ENCODE measurements at regions not wholly inside any gene's neighbourhood (a gene's known extent, or its start where the extent isn't known, plus 50 kb on each side); places are given as distances from the start of the nearest gene placed in this dataset.

DNA sequence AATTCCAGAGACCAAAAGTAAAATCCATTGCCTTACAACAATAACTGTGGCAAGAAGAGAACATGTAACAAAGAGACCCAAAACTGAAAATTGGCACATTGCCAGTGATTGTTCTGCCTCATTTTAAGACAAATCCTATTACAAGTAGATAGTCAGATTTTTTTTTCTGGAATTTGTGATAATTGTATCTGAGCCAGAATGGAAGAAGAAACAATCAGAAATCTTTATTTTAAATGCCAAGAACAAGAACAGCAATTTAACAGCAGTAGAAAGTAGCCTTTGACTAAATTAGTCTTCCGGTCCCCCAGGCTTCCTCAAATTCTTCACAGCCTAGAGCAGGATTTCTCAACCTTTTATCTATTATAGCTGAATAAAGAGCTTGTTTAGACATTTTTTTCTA, 106.7 kb upstream of the PTPN3 start:
- Histone ChIP-seq H3K9me3 (no peaks in the 10 kb centered on the region), H3K4me3 (no peak overlapping the region), H3K4me1 (peaks cover 0 to 28% (median 0%) of the 10 kb centered on the region in 3 donors), H3K27me3 (no peaks in the 10 kb centered on the region), H3K36me3 (no peaks in the 10 kb centered on the region), H3K27ac (no peak overlapping the region)
- intact Hi-C loops (cut with DNase I) = no loop called here
- TF ChIP-seq, protein P1, sequence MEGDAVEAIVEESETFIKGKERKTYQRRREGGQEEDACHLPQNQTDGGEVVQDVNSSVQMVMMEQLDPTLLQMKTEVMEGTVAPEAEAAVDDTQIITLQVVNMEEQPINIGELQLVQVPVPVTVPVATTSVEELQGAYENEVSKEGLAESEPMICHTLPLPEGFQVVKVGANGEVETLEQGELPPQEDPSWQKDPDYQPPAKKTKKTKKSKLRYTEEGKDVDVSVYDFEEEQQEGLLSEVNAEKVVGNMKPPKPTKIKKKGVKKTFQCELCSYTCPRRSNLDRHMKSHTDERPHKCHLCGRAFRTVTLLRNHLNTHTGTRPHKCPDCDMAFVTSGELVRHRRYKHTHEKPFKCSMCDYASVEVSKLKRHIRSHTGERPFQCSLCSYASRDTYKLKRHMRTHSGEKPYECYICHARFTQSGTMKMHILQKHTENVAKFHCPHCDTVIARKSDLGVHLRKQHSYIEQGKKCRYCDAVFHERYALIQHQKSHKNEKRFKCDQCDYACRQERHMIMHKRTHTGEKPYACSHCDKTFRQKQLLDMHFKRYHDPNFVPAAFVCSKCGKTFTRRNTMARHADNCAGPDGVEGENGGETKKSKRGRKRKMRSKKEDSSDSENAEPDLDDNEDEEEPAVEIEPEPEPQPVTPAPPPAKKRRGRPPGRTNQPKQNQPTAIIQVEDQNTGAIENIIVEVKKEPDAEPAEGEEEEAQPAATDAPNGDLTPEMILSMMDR (IDR thresholded peaks at IDR 0.05) = no peak
- TF ChIP-seq POLR2A (IDR thresholded peaks at IDR 0.05) = no peak
- no peak for DNase-seq
- WGBS, 2 donors = 40 to 43% methylated on average over 1 of the region's 1 CpG

- Histone ChIP-seq H3K27ac (no peak overlapping the region), H3K4me1 (peaks cover 0 to 8% (median 0%) of the 10 kb centered on the region in 3 donors), H3K27me3 (peaks cover 0 to 2% (median 0%) of the 10 kb centered on the region in 4 donors), H3K4me3 (no peak overlapping the region), H3K9me3 (no peaks in the 10 kb centered on the region), H3K36me3 (no peaks in the 10 kb centered on the region)
- DNase-seq = no peak
- intact Hi-C loops (cut with DNase I) = no loop called here
- TF ChIP-seq, protein P1 (IDR thresholded peaks at IDR 0.05) = no peak
- WGBS, 2 donors = 93 to 100% methylated on average over 1 of the region's 1 CpG
Measured at GRCh38 chr9:109609060-109609459, 111.0 kb upstream of the PTPN3 start.

DNA sequence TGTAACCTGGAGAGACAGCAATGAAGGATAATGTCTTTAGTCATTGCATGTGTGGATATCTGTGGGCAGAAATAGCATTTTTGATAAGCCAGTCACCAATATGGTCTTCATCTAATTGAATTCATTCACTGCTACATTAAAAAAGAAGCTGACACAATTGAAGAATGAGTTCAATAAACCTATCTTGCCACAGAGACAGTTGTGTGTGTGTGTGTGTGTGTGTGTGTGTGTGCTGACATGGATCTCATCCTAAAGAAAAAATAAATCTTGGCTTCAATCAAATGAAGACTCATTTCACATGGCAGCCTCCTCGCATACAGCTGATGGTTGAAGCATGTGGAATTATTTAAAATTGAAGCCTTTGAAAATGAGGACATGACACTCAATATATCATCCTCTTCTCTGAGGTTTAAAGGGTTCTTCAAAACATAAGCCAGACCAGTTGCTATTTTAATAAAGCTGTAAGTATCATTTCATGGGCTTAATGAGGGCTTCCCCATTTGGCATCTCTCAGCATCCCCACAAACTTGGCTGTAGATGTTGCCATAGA, 118.5 kb upstream of the PTPN3 start:
- TF ChIP-seq, protein P1 (IDR thresholded peaks at IDR 0.05) = no peak
- TF ChIP-seq POLR2A (IDR thresholded peaks at IDR 0.05) = no peak
- intact Hi-C loops (cut with DNase I) = no loop called here
- Histone ChIP-seq H3K27me3 (peaks cover 0 to 29% (median 0%) of the 10 kb centered on the region in 4 donors), H3K4me3 (no peak overlapping the region), H3K4me1 (no peaks in the 10 kb centered on the region), H3K36me3 (no peaks in the 10 kb centered on the region), H3K27ac (no peak overlapping the region), H3K9me3 (peaks cover 0 to 8% (median 3%) of the 10 kb centered on the region in 3 donors)
- WGBS, 2 donors = 70 to 75% methylated on average over 1 of the region's 1 CpG
- no peak for DNase-seq

- WGBS, 2 donors = 25 to 68% methylated on average over 3 of the region's 3 CpGs
Measured at GRCh38 chr9:109619310-109619709, 121.2 kb upstream of the PTPN3 start.

GRCh38 chr9:109624143-109624542, 126.0 kb upstream of the PTPN3 start:
- WGBS, 2 donors = 61 to 66% methylated on average over 3 of the region's 3 CpGs
- no peak for DNase-seq
- Histone ChIP-seq H3K27me3 (peaks cover 0 to 4% (median 0%) of the 10 kb centered on the region in 4 donors), H3K4me1 (no peaks in the 10 kb centered on the region), H3K9me3 (no peaks in the 10 kb centered on the region), H3K27ac (no peak overlapping the region), H3K4me3 (no peak overlapping the region), H3K36me3 (no peaks in the 10 kb centered on the region)
- intact Hi-C loops (cut with DNase I) = no loop called here
- no peak for TF ChIP-seq POLR2A (IDR thresholded peaks at IDR 0.05)
- TF ChIP-seq, protein P1 (IDR thresholded peaks at IDR 0.05) = no peak

More at GRCh38 chr9:109619310-109619709, 121.2 kb upstream of the PTPN3 start:
- intact Hi-C loops (cut with DNase I) = no loop called here
- peaks cover 0 to 8% (median 3%) of the 10 kb centered on the region in 3 donors for H3K9me3 ChIP-seq
- peaks cover 0 to 27% (median 0%) of the 10 kb centered on the region in 4 donors for H3K27me3 ChIP-seq
- no peak overlapping the region for H3K4me3 ChIP-seq
- no peak for TF ChIP-seq POLR2A (IDR thresholded peaks at IDR 0.05)
- TF ChIP-seq, protein P1 (IDR thresholded peaks at IDR 0.05) = no peak
- H3K36me3 ChIP-seq = no peaks in the 10 kb centered on the region
- no peak for DNase-seq
- no peak overlapping the region for H3K27ac ChIP-seq
- no peaks in the 10 kb centered on the region for H3K4me1 ChIP-seq

Measured in esophagus squamous epithelium (tissue), 5 donors.